H9 (cell line): ENCODE measurements at regions not wholly inside any gene's neighbourhood (a gene's known extent, or its start where the extent isn't known, plus 50 kb on each side); places are given as distances from the start of the nearest gene placed in this dataset.

Source experiments
- DNase-seq: peaks from one replicate; pipeline ENCODE4 v3.0.0-alpha.2; 2017
- H2AFZ ChIP-seq: one replicate; pipeline ENCODE4 v1.6.1; 2013; ENCODE audit warnings: mild to moderate bottlenecking, low read length, control low read depth, moderate library complexity
- H2AK5ac ChIP-seq: 2 replicates; pipeline ENCODE4 v1.6.1; 2013; ENCODE audit warnings: low read length, control low read depth, mixed read lengths; ENCODE audit not compliant: insufficient read length
- H2BK120ac ChIP-seq: one replicate; pipeline ENCODE4 v1.6.1; 2013; ENCODE audit warnings: low read depth, mild to moderate bottlenecking, low read length, control low read depth, inconsistent platforms; ENCODE audit not compliant: poor library complexity, severe bottlenecking
- H2BK12ac ChIP-seq: 2 replicates; pipeline ENCODE4 v1.6.1; 2013; ENCODE audit warnings: low read length, control low read depth, mixed read lengths, low read depth; ENCODE audit not compliant: insufficient read length
- H2BK15ac ChIP-seq: 2 replicates; pipeline ENCODE4 v1.6.1; 2013; ENCODE audit warnings: low read depth, low read length, control low read depth
- H2BK20ac ChIP-seq: one replicate; pipeline ENCODE4 v1.6.1; 2013; ENCODE audit warnings: low read depth, mild to moderate bottlenecking, low read length, control low read depth, inconsistent platforms; ENCODE audit not compliant: poor library complexity, severe bottlenecking
- H2BK5ac ChIP-seq: 2 replicates; pipeline ENCODE4 v1.6.1; 2013; ENCODE audit warnings: low read length, control low read depth, mixed read lengths; ENCODE audit not compliant: insufficient read length
- H3K14ac ChIP-seq: 2 replicates; pipeline ENCODE4 v1.6.1; 2013; ENCODE audit warnings: low read length, control low read depth; ENCODE audit not compliant: insufficient read depth
- H3K18ac ChIP-seq: 2 replicates; pipeline ENCODE4 v1.6.1; 2013; ENCODE audit warnings: low read depth, mild to moderate bottlenecking, mixed read lengths, low read length, control low read depth; ENCODE audit not compliant: insufficient read length
- H3K23ac ChIP-seq: 2 replicates; pipeline ENCODE4 v1.6.1; 2013; ENCODE audit warnings: low read length, control low read depth, mixed read lengths, low read depth; ENCODE audit not compliant: insufficient read length
- H3K23me2 ChIP-seq: 2 replicates; pipeline ENCODE4 v1.6.1; 2013; ENCODE audit warnings: low read depth, mild to moderate bottlenecking, mixed read lengths, low read length, control low read depth; ENCODE audit not compliant: insufficient read length, poor library complexity, severe bottlenecking
- H3K27ac ChIP-seq: 2 replicates; pipeline ENCODE4 v1.5.1; 2013; ENCODE audit warnings: low read length, control low read depth, mixed read lengths, low read depth; ENCODE audit not compliant: insufficient read length
- H3K27me3 ChIP-seq: 2 replicates; pipeline ENCODE4 v1.6.1; 2013; ENCODE audit warnings: low read length, control low read depth, inconsistent platforms; ENCODE audit not compliant: insufficient read depth
- H3K4ac ChIP-seq: 2 replicates; pipeline ENCODE4 v1.6.1; 2013; ENCODE audit warnings: low read depth, mild to moderate bottlenecking, control low read depth, inconsistent platforms, low read length, moderate library complexity
- H3K4me1 ChIP-seq: 2 replicates; pipeline ENCODE4 v1.6.1; 2013; ENCODE audit warnings: low read length, control low read depth, inconsistent platforms; ENCODE audit not compliant: insufficient read depth
- H3K4me2 ChIP-seq: 2 replicates; pipeline ENCODE4 v1.6.1; 2013; ENCODE audit warnings: low read length, control low read depth, mixed read lengths; ENCODE audit not compliant: insufficient read length, insufficient read depth
- H3K56ac ChIP-seq: 2 replicates; pipeline ENCODE4 v1.6.1; 2013; ENCODE audit warnings: low read depth, mild to moderate bottlenecking, mixed read lengths, low read length, control low read depth; ENCODE audit not compliant: insufficient read length
- H3K79me1 ChIP-seq: 2 replicates; pipeline ENCODE4 v1.6.1; 2013; ENCODE audit warnings: low read depth, mild to moderate bottlenecking, moderate library complexity, low read length, control low read depth, inconsistent platforms; ENCODE audit not compliant: insufficient read depth, poor library complexity, severe bottlenecking
- H3K79me2 ChIP-seq: 2 replicates; pipeline ENCODE4 v1.6.1; 2013; ENCODE audit warnings: low read length, control low read depth, inconsistent platforms; ENCODE audit not compliant: insufficient read depth
- H3K9ac ChIP-seq: 2 replicates; pipeline ENCODE4 v1.6.1; 2013; ENCODE audit warnings: low read length, control low read depth, mixed read lengths; ENCODE audit not compliant: insufficient read length; ENCODE audit errors: extremely low read depth
- H3K9me3 ChIP-seq: one replicate; pipeline ENCODE4 v1.6.1; 2013; ENCODE audit warnings: low read depth, low read length, inconsistent platforms; ENCODE audit not compliant: control insufficient read depth
- H3T11ph ChIP-seq: one replicate; pipeline ENCODE4 v1.6.1; 2013; ENCODE audit warnings: mild to moderate bottlenecking, low read length, control low read depth, inconsistent platforms
- H4K20me1 ChIP-seq: one replicate; pipeline ENCODE4 v1.6.1; 2013; ENCODE audit not compliant: control insufficient read depth, insufficient read length, insufficient read depth
- H4K5ac ChIP-seq: 2 replicates; pipeline ENCODE4 v1.6.1; 2013; ENCODE audit warnings: low read depth, mild to moderate bottlenecking, mixed read lengths, low read length, control low read depth; ENCODE audit not compliant: insufficient read length
- H4K8ac ChIP-seq: replicated peaks from 2 replicates; pipeline ENCODE4 v1.6.1; 2013; ENCODE audit warnings: low read length, control low read depth, mixed read lengths, low read depth; ENCODE audit not compliant: insufficient read length
- H4K91ac ChIP-seq: 2 replicates; pipeline ENCODE4 v1.6.1; 2013; ENCODE audit warnings: low read depth, mild to moderate bottlenecking, moderate library complexity, mixed read lengths, low read length, control low read depth; ENCODE audit not compliant: insufficient read length
- H3K27ac Mint-ChIP-seq, 3 experiments: 2 replicates in 2 of 3; 3 replicates in 1 of 3; pipeline ENCODE4 v1.8.0; 2020 to 2021; ENCODE audit warnings: mixed read lengths in 3 of 3, mild to moderate bottlenecking in 1 of 3, moderate library complexity in 1 of 3
- H3K27me3 Mint-ChIP-seq: 2 replicates; pipeline ENCODE4 v1.8.0; 2021; ENCODE audit warnings: low read depth, mild to moderate bottlenecking, moderate library complexity, mixed read lengths
- H3K36me3 Mint-ChIP-seq, 3 experiments: 2 replicates in 2 of 3; 3 replicates in 1 of 3; pipeline ENCODE4 v1.8.0; 2020 to 2021; ENCODE audit warnings: low read depth in 3 of 3, mixed read lengths in 3 of 3; ENCODE audit not compliant: insufficient read depth in 1 of 3
- H3K4me1 Mint-ChIP-seq, 2 experiments: 2 replicates each; pipeline ENCODE4 v1.8.0; 2020; ENCODE audit warnings: mixed read lengths in 2 of 2
- H3K4me3 Mint-ChIP-seq, 2 experiments: 2 replicates in 1 of 2; 3 replicates in 1 of 2; pipeline ENCODE4 v1.8.0; 2020 to 2021; ENCODE audit warnings: mild to moderate bottlenecking in 2 of 2, mixed read lengths in 2 of 2, moderate library complexity in 1 of 2
- H3K9me3 Mint-ChIP-seq, 2 experiments: 2 replicates in 1 of 2; 3 replicates in 1 of 2; pipeline ENCODE4 v1.8.0; 2020; ENCODE audit warnings: mild to moderate bottlenecking in 2 of 2, mixed read lengths in 2 of 2, moderate library complexity in 1 of 2
- WGBS: extraction: QIAGEN DNeasy Blood & Tissue Kit; methylation state at CpG from one replicate; pipeline ENCODE4 v1.1.7; 2013; ENCODE audit warnings: missing lambda C conversion rate, low lambda C conversion rate, mixed read lengths; ENCODE audit not compliant: insufficient read length; ENCODE audit errors: extremely low coverage; 5-methylcytosine and 5-hydroxymethylcytosine counted together
- TF ChIP-seq, protein P1 (sequence below): fragments of 200-600 bp; sonication (generic); conservative IDR thresholded peaks from 3 replicates; pipeline ENCODE4 v1.8.0; 2021; ENCODE audit warnings: antibody characterized with exemption, mild to moderate bottlenecking

DNA sequence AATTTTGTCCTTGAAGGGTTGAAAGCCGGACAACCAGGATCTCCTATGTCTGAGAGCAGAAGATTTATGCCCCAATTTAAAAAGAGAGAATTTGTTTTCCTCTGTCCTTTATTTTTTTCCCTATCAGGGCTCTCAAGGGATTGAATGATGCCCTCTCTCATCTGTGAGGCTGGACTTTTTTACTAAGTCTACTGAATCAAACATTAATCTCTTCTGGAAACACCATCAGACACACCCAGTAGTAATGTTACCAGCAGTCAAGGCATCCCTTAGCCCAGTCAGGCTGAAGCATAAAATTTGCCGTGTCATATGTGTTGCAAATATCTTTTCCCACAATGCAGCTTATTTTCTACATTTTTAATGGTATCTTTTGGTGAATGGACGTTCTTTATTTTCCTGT lies 1497.9 kb downstream of the MAT2B start:
- Histone ChIP-seq H3K18ac (no peak overlapping the region), H3K56ac (no peak overlapping the region), H3K9ac (no peak overlapping the region), H3K27ac (no peak overlapping the region), H2BK15ac (no peak overlapping the region), H3K4ac (no peak overlapping the region), H3T11ph (no peak overlapping the region), H4K8ac (no peak overlapping the region), H2AFZ (no peak overlapping the region), H3K4me2 (no peak overlapping the region), H3K14ac (no peak overlapping the region), H2BK12ac (no peak overlapping the region), H4K20me1 (no peaks in the 10 kb centered on the region), H3K27me3 (no peaks in the 10 kb centered on the region), H2BK120ac (no peak overlapping the region), H2AK5ac (no peak overlapping the region), H3K79me2 (no peaks in the 10 kb centered on the region), H3K4me1 (no peaks in the 10 kb centered on the region), H3K23me2 (no peaks in the 10 kb centered on the region), H2BK5ac (no peak overlapping the region), H3K9me3 (no peaks in the 10 kb centered on the region), H4K5ac (no peak overlapping the region), H4K91ac (no peak overlapping the region), H2BK20ac (no peak overlapping the region), H3K79me1 (no peaks in the 10 kb centered on the region), H3K23ac (no peak overlapping the region)
- Mint-ChIP-seq H3K9me3 (no peaks in the 10 kb centered on the region), H3K4me1 (peaks cover 8 to 9% of the 10 kb centered on the region in 2 experiments), H3K27ac (no peak overlapping the region), H3K27me3 (no peaks in the 10 kb centered on the region), H3K4me3 (no peak overlapping the region), H3K36me3 (no peaks in the 10 kb centered on the region)
- WGBS: no CpG with 5 or more reads among the region's 3 CpGs
- TF ChIP-seq, protein P1, sequence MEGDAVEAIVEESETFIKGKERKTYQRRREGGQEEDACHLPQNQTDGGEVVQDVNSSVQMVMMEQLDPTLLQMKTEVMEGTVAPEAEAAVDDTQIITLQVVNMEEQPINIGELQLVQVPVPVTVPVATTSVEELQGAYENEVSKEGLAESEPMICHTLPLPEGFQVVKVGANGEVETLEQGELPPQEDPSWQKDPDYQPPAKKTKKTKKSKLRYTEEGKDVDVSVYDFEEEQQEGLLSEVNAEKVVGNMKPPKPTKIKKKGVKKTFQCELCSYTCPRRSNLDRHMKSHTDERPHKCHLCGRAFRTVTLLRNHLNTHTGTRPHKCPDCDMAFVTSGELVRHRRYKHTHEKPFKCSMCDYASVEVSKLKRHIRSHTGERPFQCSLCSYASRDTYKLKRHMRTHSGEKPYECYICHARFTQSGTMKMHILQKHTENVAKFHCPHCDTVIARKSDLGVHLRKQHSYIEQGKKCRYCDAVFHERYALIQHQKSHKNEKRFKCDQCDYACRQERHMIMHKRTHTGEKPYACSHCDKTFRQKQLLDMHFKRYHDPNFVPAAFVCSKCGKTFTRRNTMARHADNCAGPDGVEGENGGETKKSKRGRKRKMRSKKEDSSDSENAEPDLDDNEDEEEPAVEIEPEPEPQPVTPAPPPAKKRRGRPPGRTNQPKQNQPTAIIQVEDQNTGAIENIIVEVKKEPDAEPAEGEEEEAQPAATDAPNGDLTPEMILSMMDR: no peak
- no peak for DNase-seq
